Chondrocyte (in vitro differentiated cells): ENCODE measurements at regions not wholly inside any gene's neighbourhood (a gene's known extent, or its start where the extent isn't known, plus 50 kb on each side); places are given as distances from the start of the nearest gene placed in this dataset.

Source experiments
- DNase-seq: peaks from one replicate; pipeline ENCODE4 v3.0.0; 2021; ENCODE audit warnings: mixed read lengths, low spot score
- H3K27ac Mint-ChIP-seq: one replicate; pipeline ENCODE4 v1.8.0; 2021; ENCODE audit warnings: mild to moderate bottlenecking, moderate library complexity, mixed read lengths; ENCODE audit not compliant: unreplicated experiment
- H3K27me3 Mint-ChIP-seq: 2 replicates; pipeline ENCODE4 v1.8.0; 2021; ENCODE audit warnings: low read depth, mixed read lengths
- H3K36me3 Mint-ChIP-seq: 2 replicates; pipeline ENCODE4 v1.8.0; 2021; ENCODE audit warnings: low read depth, mixed read lengths
- H3K4me1 Mint-ChIP-seq: 2 replicates; pipeline ENCODE4 v1.8.0; 2021; ENCODE audit warnings: low read depth, mild to moderate bottlenecking, mixed read lengths
- H3K4me3 Mint-ChIP-seq: one replicate; pipeline ENCODE4 v1.8.0; 2021; ENCODE audit warnings: mild to moderate bottlenecking, moderate library complexity, mixed read lengths; ENCODE audit not compliant: unreplicated experiment
- H3K9me3 Mint-ChIP-seq: 2 replicates; pipeline ENCODE4 v1.8.0; 2021; ENCODE audit warnings: low read depth, mixed read lengths
- CTCF ChIP-seq: fragments of 200-600 bp; sonication (generic); IDR thresholded peaks from 2 replicates; pipeline ENCODE4 v1.5.0; 2021; ENCODE audit warnings: antibody characterized with exemption, mild to moderate bottlenecking, moderate library complexity

- no peaks in the 10 kb centered on the region for H3K9me3 Mint-ChIP-seq
- no peak overlapping the region for H3K27ac Mint-ChIP-seq
- TF ChIP-seq CTCF: no peak
- peaks cover 18% of the 10 kb centered on the region for H3K4me1 Mint-ChIP-seq
- DNase-seq: no peak
- H3K4me3 Mint-ChIP-seq: no peak overlapping the region
- H3K27me3 Mint-ChIP-seq: no peaks in the 10 kb centered on the region
- peaks cover 3% of the 10 kb centered on the region for H3K36me3 Mint-ChIP-seq
These were observed 76.1 kb upstream of the BTG1 start for GRCh38 chr12:92221656-92222315.

- no peaks in the 10 kb centered on the region for H3K9me3 Mint-ChIP-seq
- no peaks in the 10 kb centered on the region for H3K27me3 Mint-ChIP-seq
- H3K36me3 Mint-ChIP-seq: peaks cover 3% of the 10 kb centered on the region
- no peaks in the 10 kb centered on the region for H3K4me1 Mint-ChIP-seq
- no peak for DNase-seq
- no peak overlapping the region for H3K27ac Mint-ChIP-seq
- no peak for TF ChIP-seq CTCF
- no peak overlapping the region for H3K4me3 Mint-ChIP-seq
These were observed 72.9 kb upstream of the BTG1 start for GRCh38 chr12:92218394-92219077.

- no peaks in the 10 kb centered on the region for H3K27me3 Mint-ChIP-seq
- DNase-seq: no peak
- no peaks in the 10 kb centered on the region for H3K4me1 Mint-ChIP-seq
- peaks cover 3% of the 10 kb centered on the region for H3K36me3 Mint-ChIP-seq
- no peak overlapping the region for H3K27ac Mint-ChIP-seq
- H3K4me3 Mint-ChIP-seq: no peak overlapping the region
- TF ChIP-seq CTCF: no peak
- no peaks in the 10 kb centered on the region for H3K9me3 Mint-ChIP-seq
These were observed 70.4 kb upstream of the BTG1 start for GRCh38 chr12:92216092-92216491.

GRCh38 chr12:92215358-92215757 is 69.7 kb upstream of the BTG1 start:
- no peak overlapping the region for H3K4me3 Mint-ChIP-seq
- no peaks in the 10 kb centered on the region for H3K9me3 Mint-ChIP-seq
- peaks cover under 1% of the 10 kb centered on the region for H3K4me1 Mint-ChIP-seq
- no peak for DNase-seq
- peaks cover 2% of the 10 kb centered on the region for H3K36me3 Mint-ChIP-seq
- no peak for TF ChIP-seq CTCF
- no peak overlapping the region for H3K27ac Mint-ChIP-seq
- no peaks in the 10 kb centered on the region for H3K27me3 Mint-ChIP-seq

GRCh38 chr12:92213166-92213565 is 67.5 kb upstream of the BTG1 start:
- DNase-seq: no peak
- H3K27ac Mint-ChIP-seq: no peak overlapping the region
- no peaks in the 10 kb centered on the region for H3K27me3 Mint-ChIP-seq
- H3K4me1 Mint-ChIP-seq: peaks cover 16% of the 10 kb centered on the region
- no peak overlapping the region for H3K4me3 Mint-ChIP-seq
- peaks cover 4% of the 10 kb centered on the region for H3K9me3 Mint-ChIP-seq
- no peaks in the 10 kb centered on the region for H3K36me3 Mint-ChIP-seq
- TF ChIP-seq CTCF: no peak
